ENCODE measurements at regions not wholly inside any gene's neighbourhood (a gene's known extent, or its start where the extent isn't known, plus 50 kb on each side); places are given as distances from the start of the nearest gene placed in this dataset.

DNA sequence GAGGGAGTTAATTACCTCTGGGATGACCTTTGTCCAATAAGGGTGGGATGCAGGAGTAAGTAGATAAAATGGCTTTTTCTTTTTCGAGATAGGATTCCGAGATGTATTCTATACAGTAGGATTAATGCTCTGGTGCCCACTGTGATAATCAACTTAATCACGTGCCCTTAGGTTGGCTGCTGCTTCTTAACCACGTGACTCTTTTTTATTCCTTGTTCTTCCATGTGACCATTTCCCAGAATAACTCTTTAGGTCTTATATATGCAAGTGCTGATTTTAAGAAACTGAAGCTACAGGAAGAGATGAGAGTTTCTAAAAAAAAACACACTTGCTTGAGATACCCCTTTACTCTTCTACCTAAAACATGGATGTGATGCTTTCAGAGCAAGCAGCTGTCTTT is 1628.9 kb downstream of the PCDH7 start:
- Mint-ChIP-seq H3K36me3 (ENCODE audit: insufficient read depth, unreplicated experiment) (no peaks in the 10 kb centered on the region), H3K27ac (ENCODE audit: unreplicated experiment) (no peak overlapping the region), H3K27me3 (ENCODE audit: unreplicated experiment) (no peaks in the 10 kb centered on the region), H3K4me3 (ENCODE audit: low read depth, unreplicated experiment) (no peak overlapping the region), H3K4me1 (ENCODE audit: low read depth, unreplicated experiment) (no peaks in the 10 kb centered on the region), H3K9me3 (ENCODE audit: low read depth, unreplicated experiment) (no peaks in the 10 kb centered on the region)
- no peak for DNase-seq
- intact Hi-C loops (cut with micrococcal nuclease; ENCODE audit: unreplicated experiment) = no loop called here
- no TSS peak for BruUV-seq (replicated peaks)
- CTCF ChIA-PET = no interaction called here
- TF ChIP-seq, protein P1, sequence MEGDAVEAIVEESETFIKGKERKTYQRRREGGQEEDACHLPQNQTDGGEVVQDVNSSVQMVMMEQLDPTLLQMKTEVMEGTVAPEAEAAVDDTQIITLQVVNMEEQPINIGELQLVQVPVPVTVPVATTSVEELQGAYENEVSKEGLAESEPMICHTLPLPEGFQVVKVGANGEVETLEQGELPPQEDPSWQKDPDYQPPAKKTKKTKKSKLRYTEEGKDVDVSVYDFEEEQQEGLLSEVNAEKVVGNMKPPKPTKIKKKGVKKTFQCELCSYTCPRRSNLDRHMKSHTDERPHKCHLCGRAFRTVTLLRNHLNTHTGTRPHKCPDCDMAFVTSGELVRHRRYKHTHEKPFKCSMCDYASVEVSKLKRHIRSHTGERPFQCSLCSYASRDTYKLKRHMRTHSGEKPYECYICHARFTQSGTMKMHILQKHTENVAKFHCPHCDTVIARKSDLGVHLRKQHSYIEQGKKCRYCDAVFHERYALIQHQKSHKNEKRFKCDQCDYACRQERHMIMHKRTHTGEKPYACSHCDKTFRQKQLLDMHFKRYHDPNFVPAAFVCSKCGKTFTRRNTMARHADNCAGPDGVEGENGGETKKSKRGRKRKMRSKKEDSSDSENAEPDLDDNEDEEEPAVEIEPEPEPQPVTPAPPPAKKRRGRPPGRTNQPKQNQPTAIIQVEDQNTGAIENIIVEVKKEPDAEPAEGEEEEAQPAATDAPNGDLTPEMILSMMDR (IDR thresholded peaks at IDR 0.05; ENCODE audit: unreplicated experiment) = no peak

DNA sequence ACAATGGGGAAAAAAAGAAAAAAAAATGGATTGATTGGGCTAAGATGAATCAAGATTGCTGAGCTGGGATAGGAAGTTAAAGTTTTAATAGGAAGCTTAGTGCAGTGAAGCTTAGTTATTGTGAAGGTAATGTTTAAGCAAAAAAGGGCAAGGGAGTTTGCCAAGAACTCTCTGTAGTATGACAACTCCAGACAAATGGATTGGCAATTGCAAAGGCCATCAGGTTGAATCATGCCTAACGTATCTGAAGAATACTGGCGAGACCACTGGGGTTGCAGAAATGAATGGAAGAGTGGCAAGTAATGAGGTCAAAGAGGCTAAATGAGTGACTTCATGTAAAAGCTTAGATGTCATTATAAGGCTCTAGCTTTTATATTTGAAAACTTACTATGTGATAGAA is 1654.0 kb downstream of the PCDH7 start:
- H3K9me3 Mint-ChIP-seq (ENCODE audit: low read depth, unreplicated experiment) = peaks cover 7% of the 10 kb centered on the region
- intact Hi-C loops (cut with micrococcal nuclease; ENCODE audit: unreplicated experiment) = no loop called here
- DNase-seq = no peak
- H3K27ac Mint-ChIP-seq (ENCODE audit: unreplicated experiment) = no peak overlapping the region
- TF ChIP-seq, protein P1 (IDR thresholded peaks at IDR 0.05; ENCODE audit: unreplicated experiment) = no peak
- CTCF ChIA-PET = no interaction called here
- no peak overlapping the region for H3K4me3 Mint-ChIP-seq (ENCODE audit: low read depth, unreplicated experiment)
- no peaks in the 10 kb centered on the region for H3K4me1 Mint-ChIP-seq (ENCODE audit: low read depth, unreplicated experiment)
- H3K36me3 Mint-ChIP-seq (ENCODE audit: insufficient read depth, unreplicated experiment) = no peaks in the 10 kb centered on the region
- BruUV-seq (replicated peaks) = no TSS peak
- no peaks in the 10 kb centered on the region for H3K27me3 Mint-ChIP-seq (ENCODE audit: unreplicated experiment)

DNA sequence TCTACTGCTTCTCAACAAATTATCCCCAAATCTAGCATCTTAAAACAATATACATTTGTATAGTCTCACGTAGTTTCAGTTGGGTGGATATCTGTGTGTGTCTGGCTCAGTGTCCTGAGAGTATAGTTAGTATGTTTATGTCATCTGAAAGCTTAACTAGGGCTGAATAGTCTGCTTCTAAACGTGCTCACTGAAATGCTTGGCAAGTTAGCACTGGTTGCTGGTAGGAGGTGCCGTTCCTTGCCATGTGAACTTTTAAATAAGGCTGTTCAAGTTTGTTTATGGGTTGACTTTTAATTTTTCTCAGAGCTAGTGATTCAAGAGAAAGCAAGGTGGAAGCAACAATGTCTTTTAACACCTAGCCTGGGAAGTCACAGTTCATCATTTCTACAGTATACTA is 1673.6 kb downstream of the PCDH7 start:
- CTCF ChIA-PET = no interaction called here
- DNase-seq = no peak
- Mint-ChIP-seq H3K9me3 (ENCODE audit: low read depth, unreplicated experiment) (no peaks in the 10 kb centered on the region), H3K27me3 (ENCODE audit: unreplicated experiment) (no peaks in the 10 kb centered on the region), H3K4me3 (ENCODE audit: low read depth, unreplicated experiment) (no peak overlapping the region), H3K4me1 (ENCODE audit: low read depth, unreplicated experiment) (no peaks in the 10 kb centered on the region), H3K36me3 (ENCODE audit: insufficient read depth, unreplicated experiment) (no peaks in the 10 kb centered on the region), H3K27ac (ENCODE audit: unreplicated experiment) (no peak overlapping the region)
- TF ChIP-seq, protein P1 (IDR thresholded peaks at IDR 0.05; ENCODE audit: unreplicated experiment) = no peak
- intact Hi-C loops (cut with micrococcal nuclease; ENCODE audit: unreplicated experiment) = no loop called here
- BruUV-seq (replicated peaks) = no TSS peak

DNA sequence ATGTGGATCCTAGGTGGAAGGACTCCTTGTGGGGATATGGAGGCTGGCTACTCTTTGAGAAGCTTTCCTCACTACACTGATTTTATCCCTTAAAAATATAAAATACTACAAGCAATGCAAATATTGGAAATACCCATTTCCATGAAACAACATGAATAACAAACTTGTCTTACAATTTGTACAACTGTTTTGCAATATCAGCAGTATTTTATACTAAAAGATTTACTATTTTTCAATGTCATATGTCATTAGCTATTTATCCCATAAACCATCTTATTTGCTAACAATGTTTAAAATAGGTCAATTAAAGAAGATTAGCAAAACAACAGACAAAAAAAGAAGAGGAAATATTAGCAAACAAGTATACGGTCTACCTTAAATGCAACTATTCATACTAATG is 1674.1 kb downstream of the PCDH7 start:
- CTCF ChIA-PET = no interaction called here
- BruUV-seq (replicated peaks) = no TSS peak
- intact Hi-C loops (cut with micrococcal nuclease; ENCODE audit: unreplicated experiment) = no loop called here

More for the DNA sequence above, 1674.1 kb downstream of the PCDH7 start:
- Mint-ChIP-seq H3K9me3 (ENCODE audit: low read depth, unreplicated experiment) (no peaks in the 10 kb centered on the region), H3K4me3 (ENCODE audit: low read depth, unreplicated experiment) (no peak overlapping the region), H3K27ac (ENCODE audit: unreplicated experiment) (no peak overlapping the region), H3K36me3 (ENCODE audit: insufficient read depth, unreplicated experiment) (no peaks in the 10 kb centered on the region), H3K4me1 (ENCODE audit: low read depth, unreplicated experiment) (no peaks in the 10 kb centered on the region), H3K27me3 (ENCODE audit: unreplicated experiment) (no peaks in the 10 kb centered on the region)
- no peak for DNase-seq
- TF ChIP-seq, protein P1 (IDR thresholded peaks at IDR 0.05; ENCODE audit: unreplicated experiment) = no peak

Measured in Calu3 (cell line).